ENCODE measurements at regions not wholly inside any gene's neighbourhood (a gene's known extent, or its start where the extent isn't known, plus 50 kb on each side); places are given as distances from the start of the nearest gene placed in this dataset.
"Not testable (repeated sequence)": the region's sequence is repeated elsewhere in the genome, so short reads cannot be mapped to it uniquely, and the experiment has no call there.

DNA sequence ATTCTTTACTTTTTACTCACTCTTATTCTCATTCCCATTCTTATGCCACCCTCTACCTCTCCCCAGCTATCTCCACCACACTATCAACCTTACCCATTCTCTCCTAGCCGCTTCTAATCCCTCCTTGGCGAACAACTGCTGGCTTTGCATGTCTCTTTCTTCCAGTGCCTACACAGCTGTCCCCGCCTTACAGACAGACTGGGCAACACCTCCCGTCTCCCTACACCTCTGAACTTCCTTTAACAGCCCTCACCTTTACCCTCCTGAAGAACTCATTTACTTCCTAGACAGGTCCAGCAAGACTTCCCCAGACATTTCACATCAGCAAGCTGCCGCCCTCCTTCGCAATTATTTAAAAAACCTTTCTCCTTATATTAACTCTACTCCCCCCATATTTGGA is 274.9 kb upstream of the GRID2 start:
- TF ChIP-seq, protein P1, sequence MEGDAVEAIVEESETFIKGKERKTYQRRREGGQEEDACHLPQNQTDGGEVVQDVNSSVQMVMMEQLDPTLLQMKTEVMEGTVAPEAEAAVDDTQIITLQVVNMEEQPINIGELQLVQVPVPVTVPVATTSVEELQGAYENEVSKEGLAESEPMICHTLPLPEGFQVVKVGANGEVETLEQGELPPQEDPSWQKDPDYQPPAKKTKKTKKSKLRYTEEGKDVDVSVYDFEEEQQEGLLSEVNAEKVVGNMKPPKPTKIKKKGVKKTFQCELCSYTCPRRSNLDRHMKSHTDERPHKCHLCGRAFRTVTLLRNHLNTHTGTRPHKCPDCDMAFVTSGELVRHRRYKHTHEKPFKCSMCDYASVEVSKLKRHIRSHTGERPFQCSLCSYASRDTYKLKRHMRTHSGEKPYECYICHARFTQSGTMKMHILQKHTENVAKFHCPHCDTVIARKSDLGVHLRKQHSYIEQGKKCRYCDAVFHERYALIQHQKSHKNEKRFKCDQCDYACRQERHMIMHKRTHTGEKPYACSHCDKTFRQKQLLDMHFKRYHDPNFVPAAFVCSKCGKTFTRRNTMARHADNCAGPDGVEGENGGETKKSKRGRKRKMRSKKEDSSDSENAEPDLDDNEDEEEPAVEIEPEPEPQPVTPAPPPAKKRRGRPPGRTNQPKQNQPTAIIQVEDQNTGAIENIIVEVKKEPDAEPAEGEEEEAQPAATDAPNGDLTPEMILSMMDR (optimal IDR thresholded peaks at IDR 0.05 in 1 of 3, IDR thresholded peaks at IDR 0.05 in 1 of 3, conservative IDR thresholded peaks at IDR 0.05 in 1 of 3; ENCODE audit: extremely low read depth in 1 of 3, insufficient read depth in 2 of 3, low read length in 3 of 3), result not testable (repeated sequence)
- not testable (repeated sequence) for TF ChIP-seq EZH2 (IDR thresholded peaks at IDR 0.05; ENCODE audit: low read length)
